H1 (cell line): ENCODE measurements at regions not wholly inside any gene's neighbourhood (a gene's known extent, or its start where the extent isn't known, plus 50 kb on each side); places are given as distances from the start of the nearest gene placed in this dataset.

ENCODE experiments used
- CTCF ChIA-PET: fragments of 300-600 bp; sonication (Branson Sonifier 250); formaldehyde crosslinking; loops from one replicate; lab custom pipeline; 2021; ENCODE audit not compliant: partially characterized antibody; lab: Charles Lee
- POLR2A ChIA-PET: fragments of 300-600 bp; sonication (Branson Sonifier 250); formaldehyde crosslinking; loops from one replicate; lab custom pipeline; 2021; ENCODE audit warnings: inconsistent platforms; ENCODE audit not compliant: partially characterized antibody; lab: Charles Lee
- DNase-seq, 2 experiments: peaks; one replicate each; pipeline versions ENCODE4 v3.0.0 to v3.0.0-alpha.2; 2010 to 2022; ENCODE audit warnings: low spot score in 2 of 2, low read depth in 1 of 2, mixed read lengths in 1 of 2
- FAIRE-seq: peaks from 2 replicates; lab custom pipeline; 2011; peaks lifted over from hg19 to GRCh38; lab: Jason Lieb, UNC
- H2AFZ ChIP-seq: 2 replicates; pipeline ENCODE4 v1.8.1; 2012; ENCODE audit warnings: low read length, inconsistent platforms
- H2AK5ac ChIP-seq: 2 replicates; pipeline ENCODE4 v1.6.1; 2013; ENCODE audit warnings: low read depth, low read length
- H2BK120ac ChIP-seq: replicated peaks from 2 replicates; pipeline ENCODE3; 2013; ENCODE audit warnings: low read depth, low read length, inconsistent platforms
- H2BK12ac ChIP-seq: 2 replicates; pipeline ENCODE4 v1.6.1; 2013; ENCODE audit warnings: low read depth, low read length
- H2BK15ac ChIP-seq: 2 replicates; pipeline ENCODE4 v1.6.1; 2013; ENCODE audit warnings: low read length
- H2BK20ac ChIP-seq: 2 replicates; pipeline ENCODE4 v1.6.1; 2013; ENCODE audit warnings: low read length
- H2BK5ac ChIP-seq: 2 replicates; pipeline ENCODE4 v1.6.1; 2013; ENCODE audit warnings: low read depth, low read length
- H3K14ac ChIP-seq: 2 replicates; pipeline ENCODE4 v1.6.1; 2013; ENCODE audit warnings: inconsistent platforms; ENCODE audit not compliant: insufficient read length
- H3K18ac ChIP-seq: 2 replicates; pipeline ENCODE4 v1.6.1; 2013; ENCODE audit warnings: low read length; ENCODE audit errors: extremely low read depth
- H3K23ac ChIP-seq: 2 replicates; pipeline ENCODE4 v1.6.1; 2013; ENCODE audit warnings: inconsistent platforms; ENCODE audit not compliant: insufficient read length
- H3K23me2 ChIP-seq: 2 replicates; pipeline ENCODE4 v1.6.1; 2013; ENCODE audit warnings: low read depth, low read length
- H3K27ac ChIP-seq: 2 replicates; pipeline ENCODE4 v1.6.1; 2011; ENCODE audit warnings: low read depth, low read length, inconsistent platforms
- H3K27me3 ChIP-seq, 4 experiments: replicated peaks in 1 of 4; 1 replicate in 1 of 4; 2 replicates in 3 of 4; pipeline versions ENCODE4 v1.6.1 to v1.8.1; 2011 to 2013; ENCODE audit warnings: low read length in 3 of 4, mild to moderate bottlenecking in 3 of 4, inconsistent platforms in 2 of 4, mixed read lengths in 2 of 4, moderate library complexity in 1 of 4; ENCODE audit not compliant: control insufficient read depth in 3 of 4, insufficient read depth in 3 of 4; ENCODE audit errors: extremely low read depth in 1 of 4
- H3K36me3 ChIP-seq, 4 experiments: 2 replicates each; pipeline versions ENCODE4 v1.6.1 to v1.8.1; 2011 to 2013; ENCODE audit warnings: mild to moderate bottlenecking in 4 of 4, low read length in 3 of 4, moderate library complexity in 2 of 4, control low read depth in 1 of 4, inconsistent platforms in 1 of 4; ENCODE audit not compliant: insufficient read depth in 4 of 4, control insufficient read depth in 2 of 4
- H3K4ac ChIP-seq: replicated peaks from 2 replicates; pipeline ENCODE3; 2013; ENCODE audit warnings: low read length, low read depth, mixed read lengths, inconsistent platforms; ENCODE audit not compliant: insufficient read length
- H3K4me1 ChIP-seq, 4 experiments: replicated peaks in 1 of 4; 1 replicate in 1 of 4; 2 replicates in 3 of 4; pipeline versions ENCODE4 v1.6.1 to v1.8.1; 2011 to 2013; ENCODE audit warnings: low read length in 3 of 4, inconsistent platforms in 2 of 4, mixed read lengths in 1 of 4; ENCODE audit not compliant: insufficient read depth in 4 of 4, control insufficient read depth in 3 of 4
- H3K4me2 ChIP-seq, 2 experiments: 2 replicates each; pipeline versions ENCODE4 v1.6.1 to v1.8.1; 2011 to 2013; ENCODE audit warnings: low read depth in 2 of 2, low read length in 2 of 2, control low read depth in 1 of 2, inconsistent platforms in 1 of 2, mild to moderate bottlenecking in 1 of 2; ENCODE audit not compliant: insufficient read depth in 1 of 2
- H3K4me3 ChIP-seq, 4 experiments: fragments of 200-600, 300-600 bp in 1 of 4; sonication (generic), shearing (Covaris generic), sonication (Bioruptor Twin) in 1 of 4; 2 replicates each; pipeline versions ENCODE4 v1.5.1 to v1.8.1; 2011 to 2016; ENCODE audit warnings: low read length in 4 of 4, low read depth in 3 of 4, control low read depth in 2 of 4, inconsistent platforms in 2 of 4, mild to moderate bottlenecking in 2 of 4, mixed read lengths in 1 of 4, moderate library complexity in 1 of 4; ENCODE audit not compliant: insufficient read depth in 2 of 4; ENCODE audit errors: extremely low read depth in 1 of 4
- H3K56ac ChIP-seq: replicated peaks from 2 replicates; pipeline ENCODE3; 2013; ENCODE audit warnings: low read depth, mild to moderate bottlenecking, mixed read lengths, low read length, inconsistent platforms; ENCODE audit not compliant: insufficient read length
- H3K79me1 ChIP-seq: 2 replicates; pipeline ENCODE4 v1.6.1; 2013; ENCODE audit warnings: low read depth, low read length, control low read depth
- H3K79me2 ChIP-seq, 2 experiments: 2 replicates each; pipeline versions ENCODE4 v1.6.1 to v1.8.1; 2012 to 2013; ENCODE audit warnings: low read length in 2 of 2, mild to moderate bottlenecking in 2 of 2, inconsistent platforms in 1 of 2; ENCODE audit not compliant: insufficient read depth in 2 of 2, control insufficient read depth in 1 of 2
- H3K9ac ChIP-seq, 4 experiments: replicated peaks in 1 of 4; 1 replicate in 1 of 4; 2 replicates in 3 of 4; pipeline versions ENCODE4 v1.6.1 to v1.8.1; 2011 to 2013; ENCODE audit warnings: low read depth in 3 of 4, low read length in 3 of 4, control low read depth in 2 of 4, mild to moderate bottlenecking in 2 of 4, moderate library complexity in 2 of 4, inconsistent platforms in 1 of 4; ENCODE audit errors: extremely low read depth in 1 of 4
- H3K9me3 ChIP-seq, 2 experiments: 2 replicates each; pipeline versions ENCODE4 v1.6.1 to v1.8.1; 2012 to 2013; ENCODE audit warnings: mild to moderate bottlenecking in 2 of 2, moderate library complexity in 2 of 2, control low read depth in 1 of 2, inconsistent platforms in 1 of 2, low read depth in 1 of 2, low read length in 1 of 2, mixed read lengths in 1 of 2; ENCODE audit not compliant: insufficient read depth in 2 of 2
- H4K20me1 ChIP-seq, 2 experiments: replicated peaks in 1 of 2; 2 replicates each; pipeline versions ENCODE3 to v1.8.1; 2011 to 2013; ENCODE audit warnings: inconsistent platforms in 2 of 2, low read length in 2 of 2, mild to moderate bottlenecking in 1 of 2; ENCODE audit not compliant: insufficient read depth in 2 of 2, control insufficient read depth in 1 of 2
- H4K5ac ChIP-seq: 2 replicates; pipeline ENCODE4 v1.6.1; 2013; ENCODE audit warnings: low read length, low read depth, mixed read lengths, inconsistent platforms; ENCODE audit not compliant: insufficient read length
- H4K8ac ChIP-seq: 2 replicates; pipeline ENCODE4 v1.8.0; 2013; ENCODE audit warnings: mild to moderate bottlenecking, moderate library complexity, low read length, inconsistent platforms; ENCODE audit not compliant: insufficient read depth; ENCODE audit errors: extremely low read depth
- H4K91ac ChIP-seq: replicated peaks from 2 replicates; pipeline ENCODE3; 2013; ENCODE audit warnings: low read length, mixed read lengths, inconsistent platforms; ENCODE audit not compliant: insufficient read length
- BCL11A ChIP-seq, 2 experiments: IDR thresholded peaks; one replicate each; pipeline ENCODE4 v1.6.1; 2011; ENCODE audit warnings: low read depth in 2 of 2, low read length in 2 of 2, mild to moderate bottlenecking in 2 of 2
- BRCA1 ChIP-seq: IDR thresholded peaks from 2 replicates; pipeline ENCODE4 v1.6.1; 2012; ENCODE audit warnings: low read depth, low read length, improper control_type of control experiment
- CBX8 ChIP-seq: fragments of 300-800, 300-1000 bp; sonication (generic); IDR thresholded peaks from 2 replicates; pipeline ENCODE4 v1.7.1; 2016; ENCODE audit warnings: low read depth, low read length, borderline replicate concordance
- EGR1 ChIP-seq: IDR thresholded peaks from 2 replicates; pipeline ENCODE4 v1.6.1; 2011; ENCODE audit warnings: low read depth, low read length, borderline replicate concordance
- KDM5A ChIP-seq: fragments of 200-600 bp; IDR thresholded peaks from 2 replicates; pipeline ENCODE4 v1.7.1; 2012; ENCODE audit warnings: mild to moderate bottlenecking, low read length, inconsistent platforms, mixed read lengths
- POLR2AphosphoS5 ChIP-seq: IDR thresholded peaks from 2 replicates; pipeline ENCODE4 v1.6.1; 2011; ENCODE audit warnings: low read depth, low read length
- RAD21 ChIP-seq, 2 experiments: IDR thresholded peaks in 1 of 2; conservative IDR thresholded peaks in 1 of 2; 2 replicates each; pipeline ENCODE4 v1.6.1; 2011; ENCODE audit warnings: low read depth in 2 of 2, low read length in 2 of 2, improper control_type of control experiment in 1 of 2, inconsistent platforms in 1 of 2, mild to moderate bottlenecking in 1 of 2, moderate library complexity in 1 of 2
- RNF2 ChIP-seq: fragments of 200-900, 300-1000 bp; sonication (generic); IDR thresholded peaks from 2 replicates; pipeline ENCODE4 v1.7.1; 2016; ENCODE audit warnings: borderline replicate concordance, low read depth, mild to moderate bottlenecking, antibody characterized with exemption, low read length; ENCODE audit not compliant: poor library complexity, severe bottlenecking; ENCODE audit errors: missing control alignments
- RXRA ChIP-seq: IDR thresholded peaks from 2 replicates; pipeline ENCODE4 v1.6.1; 2011; ENCODE audit warnings: low read depth, mild to moderate bottlenecking, low read length, moderate library complexity; ENCODE audit not compliant: insufficient read depth
- SAP30 ChIP-seq: fragments of 300-600 bp; sonication (generic); IDR thresholded peaks from 2 replicates; pipeline ENCODE4 v1.7.1; 2012; ENCODE audit warnings: low read length, moderate library complexity, mild to moderate bottlenecking, inconsistent platforms; ENCODE audit not compliant: insufficient read depth, insufficient replicate concordance
- SIRT6 ChIP-seq: IDR thresholded peaks from one replicate; pipeline ENCODE4 v1.7.1; 2012; ENCODE audit warnings: low read length, inconsistent platforms
- SP2 ChIP-seq: IDR thresholded peaks from 2 replicates; pipeline ENCODE4 v1.6.1; 2012; ENCODE audit warnings: mild to moderate bottlenecking, low read length, inconsistent platforms
- ZNF274 ChIP-seq: IDR thresholded peaks from 2 replicates; pipeline ENCODE4 v1.7.0; 2012; ENCODE audit warnings: low read length, borderline replicate concordance; ENCODE audit errors: extremely low read depth

GRCh38 chr4:15262396-15262795 is 165.4 kb upstream of the C1QTNF7 start:
- no peak overlapping the region for H3K9ac ChIP-seq
- no peak overlapping the region for H3K23ac ChIP-seq
- DNase-seq: no peak
- TF ChIP-seq RAD21 (IDR thresholded peaks at IDR 0.05 in 1 of 2, conservative IDR thresholded peaks at IDR 0.05 in 1 of 2; ENCODE audit: low read depth in 2 of 2, low read length in 2 of 2) (no peak), ZNF274 (no peak), SAP30 (no peak), EGR1 (no peak), CBX8 (no peak), BCL11A (IDR thresholded peaks at IDR 0.05; ENCODE audit: low read depth in 2 of 2, low read length in 2 of 2) (no peak), BRCA1 (no peak), POLR2AphosphoS5 (no peak), SP2 (no peak), KDM5A (no peak), RNF2 (no peak), RXRA (no peak), SIRT6 (no peak)
- no peak overlapping the region for H2BK20ac ChIP-seq
- no peak overlapping the region for H2BK5ac ChIP-seq
- no peaks in the 10 kb centered on the region for H4K20me1 ChIP-seq
- POLR2A ChIA-PET: no interaction called here
- no peak overlapping the region for H3K18ac ChIP-seq
- H3K27ac ChIP-seq: no peak overlapping the region
- no peak overlapping the region for H2AFZ ChIP-seq
- no peak overlapping the region for H4K5ac ChIP-seq
- CTCF ChIA-PET: no interaction called here
- no peak overlapping the region for H4K91ac ChIP-seq
- no peaks in the 10 kb centered on the region for H3K79me1 ChIP-seq
- H2BK12ac ChIP-seq: no peak overlapping the region
- H2BK15ac ChIP-seq: no peak overlapping the region
- no peak overlapping the region for H3K4ac ChIP-seq
- no peak overlapping the region for H3K14ac ChIP-seq
- no peak overlapping the region for H2BK120ac ChIP-seq
- no peak for FAIRE-seq
- no peak overlapping the region for H4K8ac ChIP-seq
- no peak overlapping the region for H3K56ac ChIP-seq
- no peak overlapping the region for H3K4me3 ChIP-seq
- no peaks in the 10 kb centered on the region for H3K4me1 ChIP-seq
- no peaks in the 10 kb centered on the region for H3K36me3 ChIP-seq
- H3K27me3 ChIP-seq: no peaks in the 10 kb centered on the region
- no peak overlapping the region for H2AK5ac ChIP-seq
- H3K23me2 ChIP-seq: no peaks in the 10 kb centered on the region
- H3K4me2 ChIP-seq: no peak overlapping the region
- 0 out of 4 replicates have a peak, but pooled peaks cover 0 to 2% of the 10 kb centered on the region in 2 experiments for H3K9me3 ChIP-seq
- H3K79me2 ChIP-seq: no peaks in the 10 kb centered on the region
